ENCODE measurements at regions not wholly inside any gene's neighbourhood (a gene's known extent, or its start where the extent isn't known, plus 50 kb on each side); places are given as distances from the start of the nearest gene placed in this dataset.

GRCh38 chr16:63092736-63093135, 1056.5 kb upstream of the CDH8 start:
- Histone ChIP-seq H3K27me3 (ENCODE audit: insufficient read depth, low read length) (no peaks in the 10 kb centered on the region), H3K9ac (ENCODE audit: low read depth, low read length) (no peak overlapping the region), H3K9me3 (ENCODE audit: insufficient read depth, low read depth, low read length) (no peaks in the 10 kb centered on the region), H3K36me3 (ENCODE audit: insufficient read depth, low read depth, low read length) (no peaks in the 10 kb centered on the region), H3K4me3 (ENCODE audit: low read length) (no peak overlapping the region), H3K4me1 (ENCODE audit: insufficient read depth, low read length) (no peaks in the 10 kb centered on the region), H3K27ac (ENCODE audit: low read length) (no peak overlapping the region)

DNA sequence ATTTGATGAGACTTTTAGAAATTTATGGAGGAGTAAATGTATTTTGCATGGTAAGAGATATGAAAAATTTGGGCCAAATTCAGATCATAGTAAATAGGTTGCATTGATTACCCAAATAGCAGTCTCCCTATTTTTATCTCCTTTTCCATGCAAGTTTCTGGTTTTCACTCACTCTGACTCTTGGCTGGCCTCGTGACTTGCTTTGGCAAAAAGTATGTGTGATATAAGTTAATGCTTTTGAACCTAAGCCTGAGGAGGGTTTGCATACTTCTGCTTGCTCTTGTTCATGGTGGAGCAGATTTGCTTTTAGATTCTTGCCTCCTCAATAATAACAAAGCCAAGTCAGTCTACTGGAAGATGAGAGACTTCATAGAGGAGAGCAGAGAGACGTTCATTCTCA, 1045.9 kb upstream of the CDH8 start:
- no peak overlapping the region for H3K4me3 ChIP-seq (ENCODE audit: low read length)
- H3K36me3 ChIP-seq (ENCODE audit: insufficient read depth, low read depth, low read length): no peaks in the 10 kb centered on the region
- H3K9me3 ChIP-seq (ENCODE audit: insufficient read depth, low read depth, low read length): no peaks in the 10 kb centered on the region
- no peak overlapping the region for H3K27ac ChIP-seq (ENCODE audit: low read length)
- no peak overlapping the region for H3K9ac ChIP-seq (ENCODE audit: low read depth, low read length)
- no peaks in the 10 kb centered on the region for H3K27me3 ChIP-seq (ENCODE audit: insufficient read depth, low read length)
- H3K4me1 ChIP-seq (ENCODE audit: insufficient read depth, low read length): peaks cover 5% of the 10 kb centered on the region; the same call in 1 of the 2 replicates

DNA sequence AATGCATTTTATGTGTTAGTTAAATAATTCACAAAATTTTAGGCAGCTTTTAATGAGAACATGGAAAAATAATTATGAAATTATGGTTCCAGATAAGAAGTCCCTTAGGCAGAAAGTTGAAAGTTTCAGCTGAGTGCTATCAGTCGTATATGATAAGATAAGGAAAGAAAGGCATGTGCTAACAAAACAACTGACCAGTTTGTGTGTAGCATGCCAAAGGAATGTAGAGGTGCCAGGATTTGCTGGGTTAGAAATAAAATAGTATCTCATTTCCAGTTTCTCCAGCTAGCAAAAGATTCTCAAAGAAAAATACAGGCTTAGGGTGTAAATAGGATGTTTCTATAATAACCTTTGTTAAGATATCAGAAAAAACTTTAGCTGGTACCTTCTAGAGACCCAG, 1044.5 kb upstream of the CDH8 start:
- no peaks in the 10 kb centered on the region for H3K36me3 ChIP-seq (ENCODE audit: insufficient read depth, low read depth, low read length)
- H3K27ac ChIP-seq (ENCODE audit: low read length): no peak overlapping the region
- no peaks in the 10 kb centered on the region for H3K27me3 ChIP-seq (ENCODE audit: insufficient read depth, low read length)
- no peak overlapping the region for H3K4me3 ChIP-seq (ENCODE audit: low read length)
- H3K9me3 ChIP-seq (ENCODE audit: insufficient read depth, low read depth, low read length): no peaks in the 10 kb centered on the region
- peaks cover 5% of the 10 kb centered on the region; the same call in 1 of the 2 replicates for H3K4me1 ChIP-seq (ENCODE audit: insufficient read depth, low read length)
- no peak overlapping the region for H3K9ac ChIP-seq (ENCODE audit: low read depth, low read length)

GRCh38 chr16:63069047-63069446, 1032.8 kb upstream of the CDH8 start:
- Histone ChIP-seq H3K9me3 (ENCODE audit: insufficient read depth, low read depth, low read length) (no peaks in the 10 kb centered on the region), H3K9ac (ENCODE audit: low read depth, low read length) (no peak overlapping the region), H3K27me3 (ENCODE audit: insufficient read depth, low read length) (no peaks in the 10 kb centered on the region), H3K4me3 (ENCODE audit: low read length) (no peak overlapping the region), H3K27ac (ENCODE audit: low read length) (no peak overlapping the region), H3K36me3 (ENCODE audit: insufficient read depth, low read depth, low read length) (no peaks in the 10 kb centered on the region), H3K4me1 (ENCODE audit: insufficient read depth, low read length) (peaks cover 37% of the 10 kb centered on the region)

DNA sequence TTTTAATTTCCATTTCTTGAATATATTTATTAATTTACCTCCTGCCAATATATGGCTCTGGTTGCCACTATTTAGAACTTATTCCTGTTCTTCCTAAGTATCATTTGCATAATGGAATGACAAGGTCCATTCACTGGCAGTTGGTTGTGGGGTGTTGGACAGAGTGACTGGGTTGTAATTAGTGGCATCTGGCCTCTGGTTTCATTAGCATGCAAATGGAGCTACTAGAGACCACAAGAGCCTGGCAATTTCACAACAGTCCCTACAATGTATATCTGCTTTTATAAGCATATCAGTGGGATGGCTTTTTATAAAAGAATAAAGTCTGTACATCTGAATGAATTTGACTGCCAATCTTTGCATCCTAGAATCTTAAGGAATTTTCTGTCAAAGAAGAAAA, 1030.9 kb upstream of the CDH8 start:
- H3K4me3 ChIP-seq (ENCODE audit: low read length): no peak overlapping the region
- no peaks in the 10 kb centered on the region for H3K36me3 ChIP-seq (ENCODE audit: insufficient read depth, low read depth, low read length)
- H3K27me3 ChIP-seq (ENCODE audit: insufficient read depth, low read length): no peaks in the 10 kb centered on the region
- H3K9me3 ChIP-seq (ENCODE audit: insufficient read depth, low read depth, low read length): no peaks in the 10 kb centered on the region
- no peak overlapping the region for H3K27ac ChIP-seq (ENCODE audit: low read length)
- H3K9ac ChIP-seq (ENCODE audit: low read depth, low read length): 0 out of 2 replicates have a peak overlapping the region, but pooled peaks have one; percentile 4
- H3K4me1 ChIP-seq (ENCODE audit: insufficient read depth, low read length): peaks cover 33% of the 10 kb centered on the region

GRCh38 chr16:63066552-63066951, 1030.3 kb upstream of the CDH8 start:
- peaks cover 33% of the 10 kb centered on the region for H3K4me1 ChIP-seq (ENCODE audit: insufficient read depth, low read length)
- no peak overlapping the region for H3K4me3 ChIP-seq (ENCODE audit: low read length)
- H3K27ac ChIP-seq (ENCODE audit: low read length): no peak overlapping the region
- no peaks in the 10 kb centered on the region for H3K27me3 ChIP-seq (ENCODE audit: insufficient read depth, low read length)
- H3K36me3 ChIP-seq (ENCODE audit: insufficient read depth, low read depth, low read length): no peaks in the 10 kb centered on the region
- H3K9ac ChIP-seq (ENCODE audit: low read depth, low read length): no peak overlapping the region
- 0 out of 2 replicates have a peak, but pooled peaks cover 2% of the 10 kb centered on the region for H3K9me3 ChIP-seq (ENCODE audit: insufficient read depth, low read depth, low read length)

- Histone ChIP-seq H3K9me3 (ENCODE audit: insufficient read depth, low read depth, low read length) (0 out of 2 replicates have a peak, but pooled peaks cover 2% of the 10 kb centered on the region), H3K27ac (ENCODE audit: low read length) (no peak overlapping the region), H3K36me3 (ENCODE audit: insufficient read depth, low read depth, low read length) (no peaks in the 10 kb centered on the region), H3K9ac (ENCODE audit: low read depth, low read length) (no peak overlapping the region), H3K4me1 (ENCODE audit: insufficient read depth, low read length) (peaks cover 6% of the 10 kb centered on the region; the same call in 1 of the 2 replicates), H3K4me3 (ENCODE audit: low read length) (no peak overlapping the region), H3K27me3 (ENCODE audit: insufficient read depth, low read length) (no peaks in the 10 kb centered on the region)
Observed at GRCh38 chr16:63061319-63061718, 1025.1 kb upstream of the CDH8 start.

- H3K27me3 ChIP-seq (ENCODE audit: insufficient read depth, low read length): no peaks in the 10 kb centered on the region
Observed at GRCh38 chr16:63059676-63060075, 1023.4 kb upstream of the CDH8 start.

GRCh38 chr16:63057341-63057740, 1021.1 kb upstream of the CDH8 start:
- no peak overlapping the region for H3K4me3 ChIP-seq (ENCODE audit: low read length)
- H3K27me3 ChIP-seq (ENCODE audit: insufficient read depth, low read length): no peaks in the 10 kb centered on the region
- 0 out of 2 replicates have a peak, but pooled peaks cover 2% of the 10 kb centered on the region for H3K9me3 ChIP-seq (ENCODE audit: insufficient read depth, low read depth, low read length)
- no peaks in the 10 kb centered on the region for H3K4me1 ChIP-seq (ENCODE audit: insufficient read depth, low read length)
- H3K9ac ChIP-seq (ENCODE audit: low read depth, low read length): no peak overlapping the region
- no peak overlapping the region for H3K27ac ChIP-seq (ENCODE audit: low read length)
- no peaks in the 10 kb centered on the region for H3K36me3 ChIP-seq (ENCODE audit: insufficient read depth, low read depth, low read length)

More at GRCh38 chr16:63059676-63060075, 1023.4 kb upstream of the CDH8 start:
- Histone ChIP-seq H3K9me3 (ENCODE audit: insufficient read depth, low read depth, low read length) (0 out of 2 replicates have a peak, but pooled peaks cover 2% of the 10 kb centered on the region), H3K4me3 (ENCODE audit: low read length) (no peak overlapping the region), H3K9ac (ENCODE audit: low read depth, low read length) (no peak overlapping the region), H3K4me1 (ENCODE audit: insufficient read depth, low read length) (no peaks in the 10 kb centered on the region), H3K36me3 (ENCODE audit: insufficient read depth, low read depth, low read length) (no peaks in the 10 kb centered on the region), H3K27ac (ENCODE audit: low read length) (no peak overlapping the region)

DNA sequence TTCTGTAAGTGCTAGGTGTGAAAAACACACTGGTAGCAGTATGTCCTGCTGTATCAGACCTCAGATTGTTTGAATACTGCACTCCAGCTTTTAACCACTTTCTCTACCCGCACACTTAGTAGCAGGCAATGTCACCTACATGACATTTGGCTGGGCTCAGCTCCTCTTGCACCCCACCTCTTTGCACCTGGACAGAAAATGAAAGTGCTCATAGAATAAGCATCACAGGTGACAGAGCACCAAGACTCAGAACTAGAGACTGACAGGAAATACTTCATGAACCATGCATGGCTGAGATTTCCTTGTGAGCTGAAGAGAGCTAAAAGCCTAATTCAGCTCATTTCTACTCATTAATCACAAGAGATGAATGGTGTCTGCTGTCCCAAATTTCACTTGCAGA, 1014.2 kb upstream of the CDH8 start:
- Histone ChIP-seq H3K27ac (ENCODE audit: low read length) (no peak overlapping the region), H3K9ac (ENCODE audit: low read depth, low read length) (no peak overlapping the region), H3K9me3 (ENCODE audit: insufficient read depth, low read depth, low read length) (no peaks in the 10 kb centered on the region), H3K36me3 (ENCODE audit: insufficient read depth, low read depth, low read length) (no peaks in the 10 kb centered on the region), H3K4me1 (ENCODE audit: insufficient read depth, low read length) (no peaks in the 10 kb centered on the region), H3K27me3 (ENCODE audit: insufficient read depth, low read length) (no peaks in the 10 kb centered on the region), H3K4me3 (ENCODE audit: low read length) (no peak overlapping the region)

DNA sequence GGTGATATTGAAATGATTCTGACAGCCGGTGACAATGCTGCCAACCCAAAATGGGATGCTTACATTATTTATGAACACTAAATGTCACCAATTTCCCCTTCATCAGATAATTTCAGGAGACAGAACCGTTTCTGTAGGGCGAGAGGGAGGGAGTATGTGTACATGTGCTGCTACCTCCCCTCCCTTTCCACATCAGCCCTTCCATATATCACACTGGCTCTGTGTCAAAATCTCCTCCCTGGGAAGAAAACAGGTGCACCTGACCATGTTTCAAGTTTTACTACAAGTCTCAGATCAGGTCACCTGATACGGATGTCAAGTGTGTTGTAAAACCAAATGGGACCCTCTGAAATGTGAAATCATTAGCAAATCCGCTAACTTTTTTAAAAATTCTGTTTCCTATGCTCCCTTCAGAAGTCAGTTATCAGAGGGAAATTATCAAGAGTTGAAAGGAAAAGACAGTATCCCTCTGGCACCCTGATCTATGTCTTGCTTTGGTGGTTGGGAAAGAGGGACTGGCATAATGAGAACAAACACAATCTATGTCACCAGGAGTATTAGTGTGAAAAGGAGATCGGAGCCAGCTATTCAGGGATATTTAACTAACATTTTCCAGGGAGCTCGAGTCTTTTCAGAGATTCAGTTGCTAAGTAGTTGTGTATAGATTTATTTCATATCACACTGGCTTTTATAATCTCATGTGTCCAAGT, 1002.3 kb upstream of the CDH8 start:
- H3K9ac ChIP-seq (ENCODE audit: low read depth, low read length): no peak overlapping the region
- no peak overlapping the region for H3K27ac ChIP-seq (ENCODE audit: low read length)
- no peaks in the 10 kb centered on the region for H3K27me3 ChIP-seq (ENCODE audit: insufficient read depth, low read length)
- no peak overlapping the region for H3K4me3 ChIP-seq (ENCODE audit: low read length)
- no peaks in the 10 kb centered on the region for H3K9me3 ChIP-seq (ENCODE audit: insufficient read depth, low read depth, low read length)
- peaks cover 7% of the 10 kb centered on the region; the same call in 1 of the 2 replicates for H3K4me1 ChIP-seq (ENCODE audit: insufficient read depth, low read length)
- no peaks in the 10 kb centered on the region for H3K36me3 ChIP-seq (ENCODE audit: insufficient read depth, low read depth, low read length)

GRCh38 chr16:63037761-63038396, 1001.6 kb upstream of the CDH8 start:
- peaks cover 7% of the 10 kb centered on the region; the same call in 1 of the 2 replicates for H3K4me1 ChIP-seq (ENCODE audit: insufficient read depth, low read length)
- no peak overlapping the region for H3K4me3 ChIP-seq (ENCODE audit: low read length)
- H3K36me3 ChIP-seq (ENCODE audit: insufficient read depth, low read depth, low read length): no peaks in the 10 kb centered on the region
- H3K9me3 ChIP-seq (ENCODE audit: insufficient read depth, low read depth, low read length): no peaks in the 10 kb centered on the region
- H3K27me3 ChIP-seq (ENCODE audit: insufficient read depth, low read length): no peaks in the 10 kb centered on the region
- no peak overlapping the region for H3K27ac ChIP-seq (ENCODE audit: low read length)
- no peak overlapping the region for H3K9ac ChIP-seq (ENCODE audit: low read depth, low read length)

Data from iPS-20b (cell line).